Thyroid gland (tissue), 4 donors: ENCODE measurements at regions not wholly inside any gene's neighbourhood (a gene's known extent, or its start where the extent isn't known, plus 50 kb on each side); places are given as distances from the start of the nearest gene placed in this dataset.

Experiments used
- DNase-seq, 2 donors: peaks; one replicate each; pipeline ENCODE4 v3.0.0-alpha.2; 2019
- H3K27ac ChIP-seq, 3 donors: fragments of 200-600 bp; sonication (generic); 1 replicate in 2 of 3; 2 replicates in 1 of 3; pipeline ENCODE4 v1.5.1; 2016 to 2019; ENCODE audit warnings: mild to moderate bottlenecking in 1 of 3, moderate library complexity in 1 of 3
- H3K27me3 ChIP-seq: fragments of 200-600 bp; sonication (generic); one replicate; pipeline ENCODE4 v1.5.1; 2019
- H3K36me3 ChIP-seq, 2 donors: fragments of 200-600 bp; sonication (generic); one replicate each; pipeline ENCODE4 v1.5.1; 2016 to 2019
- H3K4me1 ChIP-seq, 2 donors: fragments of 200-600 bp; sonication (generic); one replicate each; pipeline ENCODE4 v1.5.1; 2017 to 2019
- H3K4me3 ChIP-seq, 3 donors: fragments of 200-600 bp; sonication (generic); replicated peaks in 1 of 3; 1 replicate in 2 of 3; 2 replicates in 1 of 3; pipeline ENCODE4 v1.5.1; 2016; ENCODE audit warnings: mild to moderate bottlenecking in 1 of 3
- H3K9me3 ChIP-seq: fragments of 200-600 bp; sonication (generic); one replicate; pipeline ENCODE4 v1.5.1; 2017
- POLR2A ChIP-seq, 2 donors: fragments of 450-650 bp; IDR thresholded peaks; one replicate each; pipeline ENCODE4 v1.6.1; 2017; ENCODE audit warnings: antibody characterized with exemption in 2 of 2, mild to moderate bottlenecking in 2 of 2, moderate library complexity in 1 of 2
- WGBS, 2 donors: methylation state at CpG; one replicate each; pipeline ENCODE4 v1.1.5; 2017; 5-methylcytosine and 5-hydroxymethylcytosine counted together
- intact Hi-C: fragments of 100-400 bp; cut with DNase I; formaldehyde crosslinking; loops from one replicate; pipeline ENCODE4 v1.15.1; 2023
- TF ChIP-seq, protein P1 (sequence below), 6 experiments: fragments of 200-600 bp in 3 of 6; fragments of 450-650 bp in 3 of 6; sonication (generic) in 3 of 6; IDR thresholded peaks; one replicate each; pipeline ENCODE4 v1.5.1; 2016 to 2019; ENCODE audit warnings: antibody characterized with exemption in 6 of 6, mild to moderate bottlenecking in 2 of 6, inconsistent platforms in 1 of 6, moderate library complexity in 1 of 6

DNA sequence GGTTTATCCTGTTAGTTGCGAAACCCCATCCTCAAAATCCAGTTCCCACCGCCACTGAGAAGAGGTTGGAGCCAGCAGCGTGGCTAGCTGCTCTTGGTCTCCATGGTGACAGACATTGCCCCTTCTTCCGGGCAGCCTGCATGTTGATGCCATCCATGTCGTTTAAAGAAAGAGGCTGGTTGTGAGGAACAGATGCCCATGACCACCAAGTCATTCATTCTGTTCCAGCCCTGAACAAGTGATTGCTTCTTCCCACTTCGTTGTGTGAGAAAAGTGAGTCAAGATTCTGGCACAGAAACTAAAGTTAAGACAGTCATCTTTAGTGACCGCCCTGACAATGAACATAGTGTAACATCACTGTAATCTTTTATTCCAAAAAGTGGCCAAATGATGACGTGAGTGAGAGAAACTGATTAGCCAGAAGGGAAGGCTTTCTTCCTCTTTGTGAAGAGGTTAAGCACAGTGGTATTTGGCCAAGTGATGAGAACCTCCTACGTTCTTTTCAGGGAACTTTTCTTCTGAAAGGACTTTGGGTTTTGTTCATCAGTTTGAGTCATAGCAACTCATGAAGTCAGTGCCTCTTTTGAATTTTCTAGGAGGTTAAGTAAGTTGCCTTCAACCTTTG, 272.5 kb downstream of the GALR1 start:
- intact Hi-C loops: no loop called here
- Histone ChIP-seq H3K9me3 (no peaks in the 10 kb centered on the region), H3K4me1 (no peaks in the 10 kb centered on the region), H3K27me3 (no peaks in the 10 kb centered on the region), H3K27ac (no peak overlapping the region), H3K4me3 (no peak overlapping the region), H3K36me3 (no peaks in the 10 kb centered on the region)
- WGBS, 2 donors: 56 to 70% methylated on average over 8 to 9 of the region's 9 CpGs
- no peak for DNase-seq
- no peak for TF ChIP-seq POLR2A (IDR thresholded peaks at IDR 0.05)
- TF ChIP-seq, protein P1, sequence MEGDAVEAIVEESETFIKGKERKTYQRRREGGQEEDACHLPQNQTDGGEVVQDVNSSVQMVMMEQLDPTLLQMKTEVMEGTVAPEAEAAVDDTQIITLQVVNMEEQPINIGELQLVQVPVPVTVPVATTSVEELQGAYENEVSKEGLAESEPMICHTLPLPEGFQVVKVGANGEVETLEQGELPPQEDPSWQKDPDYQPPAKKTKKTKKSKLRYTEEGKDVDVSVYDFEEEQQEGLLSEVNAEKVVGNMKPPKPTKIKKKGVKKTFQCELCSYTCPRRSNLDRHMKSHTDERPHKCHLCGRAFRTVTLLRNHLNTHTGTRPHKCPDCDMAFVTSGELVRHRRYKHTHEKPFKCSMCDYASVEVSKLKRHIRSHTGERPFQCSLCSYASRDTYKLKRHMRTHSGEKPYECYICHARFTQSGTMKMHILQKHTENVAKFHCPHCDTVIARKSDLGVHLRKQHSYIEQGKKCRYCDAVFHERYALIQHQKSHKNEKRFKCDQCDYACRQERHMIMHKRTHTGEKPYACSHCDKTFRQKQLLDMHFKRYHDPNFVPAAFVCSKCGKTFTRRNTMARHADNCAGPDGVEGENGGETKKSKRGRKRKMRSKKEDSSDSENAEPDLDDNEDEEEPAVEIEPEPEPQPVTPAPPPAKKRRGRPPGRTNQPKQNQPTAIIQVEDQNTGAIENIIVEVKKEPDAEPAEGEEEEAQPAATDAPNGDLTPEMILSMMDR (IDR thresholded peaks at IDR 0.05): no peak

GRCh38 chr18:77524909-77525308, 275.3 kb downstream of the GALR1 start:
- H3K4me1 ChIP-seq: no peaks in the 10 kb centered on the region
- no peaks in the 10 kb centered on the region for H3K36me3 ChIP-seq
- no peaks in the 10 kb centered on the region for H3K9me3 ChIP-seq
- intact Hi-C loops: no loop called here
- no peak overlapping the region for H3K4me3 ChIP-seq
- no peaks in the 10 kb centered on the region for H3K27me3 ChIP-seq
- TF ChIP-seq, protein P1 (IDR thresholded peaks at IDR 0.05): no peak
- no peak for TF ChIP-seq POLR2A (IDR thresholded peaks at IDR 0.05)
- WGBS, 2 donors: 46 to 51% methylated on average over 7 of the region's 7 CpGs
- H3K27ac ChIP-seq: no peak overlapping the region
- DNase-seq: no peak

GRCh38 chr18:77526962-77527361, 277.3 kb downstream of the GALR1 start:
- TF ChIP-seq, protein P1 (IDR thresholded peaks at IDR 0.05): no peak
- no peak for TF ChIP-seq POLR2A (IDR thresholded peaks at IDR 0.05)
- no peak for DNase-seq
- 91 to 95% methylated on average over 8 of the region's 8 CpGs for WGBS, 2 donors
- no peak overlapping the region for H3K4me3 ChIP-seq
- no peaks in the 10 kb centered on the region for H3K36me3 ChIP-seq
- no peaks in the 10 kb centered on the region for H3K4me1 ChIP-seq
- intact Hi-C loops: no loop called here
- no peak overlapping the region for H3K27ac ChIP-seq
- H3K27me3 ChIP-seq: no peaks in the 10 kb centered on the region
- H3K9me3 ChIP-seq: no peaks in the 10 kb centered on the region

DNA sequence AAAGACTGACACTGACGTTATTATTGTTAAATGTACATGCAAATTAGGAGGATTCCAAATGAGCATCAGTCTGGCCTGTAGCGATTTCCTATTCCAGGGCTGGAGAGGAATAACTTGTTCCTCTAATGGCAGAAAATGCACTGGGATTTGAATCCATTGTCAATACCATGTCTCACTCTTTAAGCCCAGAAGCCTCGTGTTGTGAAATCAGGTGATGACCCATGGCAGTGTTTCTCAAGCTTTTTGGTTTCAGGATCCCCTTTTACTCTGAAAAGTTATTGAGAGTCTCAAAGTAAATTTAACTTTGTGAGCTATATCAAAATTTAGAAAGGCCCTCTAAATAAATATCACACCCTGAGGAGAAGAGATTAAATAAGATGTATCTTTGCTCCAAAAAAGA, 279.2 kb downstream of the GALR1 start:
- DNase-seq: no peak
- H3K4me1 ChIP-seq: no peaks in the 10 kb centered on the region
- TF ChIP-seq, protein P1 (IDR thresholded peaks at IDR 0.05): no peak
- no peak for TF ChIP-seq POLR2A (IDR thresholded peaks at IDR 0.05)
- H3K4me3 ChIP-seq: no peak overlapping the region
- intact Hi-C loops: no loop called here
- no peaks in the 10 kb centered on the region for H3K9me3 ChIP-seq
- no peaks in the 10 kb centered on the region for H3K36me3 ChIP-seq
- H3K27ac ChIP-seq: no peak overlapping the region
- H3K27me3 ChIP-seq: no peaks in the 10 kb centered on the region
- WGBS, 2 donors: 42 to 58% methylated on average over 3 of the region's 3 CpGs

GRCh38 chr18:77529492-77530176, 280.0 kb downstream of the GALR1 start:
- WGBS, 2 donors: 78 to 83% methylated on average over 7 of the region's 7 CpGs
- H3K36me3 ChIP-seq: no peaks in the 10 kb centered on the region
- DNase-seq: no peak
- H3K27me3 ChIP-seq: no peaks in the 10 kb centered on the region
- intact Hi-C loops: no loop called here
- no peaks in the 10 kb centered on the region for H3K9me3 ChIP-seq
- TF ChIP-seq POLR2A (IDR thresholded peaks at IDR 0.05): no peak
- TF ChIP-seq, protein P1 (IDR thresholded peaks at IDR 0.05): no peak
- no peaks in the 10 kb centered on the region for H3K4me1 ChIP-seq
- H3K27ac ChIP-seq: no peak overlapping the region
- H3K4me3 ChIP-seq: no peak overlapping the region
